NB4 (cell line): ENCODE measurements at regions not wholly inside any gene's neighbourhood (a gene's known extent, or its start where the extent isn't known, plus 50 kb on each side); places are given as distances from the start of the nearest gene placed in this dataset.

Source experiments
- DNase-seq: peaks from one replicate; pipeline ENCODE4 v3.0.0; 2010; ENCODE audit warnings: low read depth
- H3K4me3 ChIP-seq: one replicate; pipeline ENCODE4 v1.5.1; 2011; ENCODE audit warnings: mild to moderate bottlenecking, low read depth, low read length, moderate library complexity
- CTCF ChIP-seq: IDR thresholded peaks from one replicate; pipeline ENCODE4 v1.5.1; 2012; ENCODE audit warnings: low read depth, low read length
- MAX ChIP-seq: IDR thresholded peaks from 2 replicates; pipeline ENCODE4 v1.6.1; 2011; ENCODE audit warnings: low read depth, low read length
- MYC ChIP-seq: IDR thresholded peaks from 2 replicates; pipeline ENCODE4 v1.6.1; 2011; ENCODE audit warnings: low read depth, low read length
- POLR2A ChIP-seq: IDR thresholded peaks from 2 replicates; pipeline ENCODE4 v1.6.1; 2011; ENCODE audit warnings: mild to moderate bottlenecking; ENCODE audit not compliant: insufficient read length; ENCODE audit errors: extremely low read depth

GRCh38 chr13:64414381-64414780 is 2815.8 kb downstream of the PCDH9 start:
- no peak for DNase-seq
- TF ChIP-seq MYC (no peak), MAX (no peak), CTCF (no peak)
- H3K4me3 ChIP-seq, result no peak overlapping the region

- no peak for TF ChIP-seq MAX
- no peak for TF ChIP-seq MYC
- TF ChIP-seq CTCF, result no peak
- TF ChIP-seq POLR2A, result no peak
- no peak for DNase-seq
- H3K4me3 ChIP-seq, result no peak overlapping the region
These were observed 2816.6 kb downstream of the PCDH9 start for GRCh38 chr13:64413529-64413928.

GRCh38 chr13:64410276-64411053 is 2819.7 kb downstream of the PCDH9 start:
- TF ChIP-seq MAX, result no peak
- no peak for TF ChIP-seq POLR2A
- no peak for TF ChIP-seq MYC
- no peak for TF ChIP-seq CTCF
- DNase-seq, result no peak
- no peak overlapping the region for H3K4me3 ChIP-seq

- TF ChIP-seq MYC (no peak), CTCF (no peak), MAX (no peak), POLR2A (no peak)
- no peak overlapping the region for H3K4me3 ChIP-seq
- no peak for DNase-seq
These were observed 2832.4 kb downstream of the PCDH9 start for GRCh38 chr13:64397701-64398100.

GRCh38 chr13:64377606-64378005 is 2852.5 kb downstream of the PCDH9 start:
- DNase-seq, result no peak
- TF ChIP-seq POLR2A, result no peak
- TF ChIP-seq MAX, result no peak
- TF ChIP-seq CTCF, result no peak
- no peak for TF ChIP-seq MYC

More at GRCh38 chr13:64377606-64378005, 2852.5 kb downstream of the PCDH9 start:
- no peak overlapping the region for H3K4me3 ChIP-seq
